Bronchial epithelial cell (primary cell): ENCODE measurements at regions not wholly inside any gene's neighbourhood (a gene's known extent, or its start where the extent isn't known, plus 50 kb on each side); places are given as distances from the start of the nearest gene placed in this dataset.

Source experiments
- DNase-seq: peaks from one replicate; pipeline ENCODE4 v3.0.0-alpha.2; 2010; ENCODE audit warnings: low read depth
- FAIRE-seq: peaks from 2 replicates; lab custom pipeline; 2011; peaks lifted over from hg19 to GRCh38; lab: Jason Lieb, UNC
- H3K27me3 ChIP-seq: 2 replicates; pipeline ENCODE4 v1.5.1; 2011; ENCODE audit warnings: low read length; ENCODE audit not compliant: control insufficient read depth, insufficient read depth
- H3K36me3 ChIP-seq: 2 replicates; pipeline ENCODE4 v1.5.1; 2011; ENCODE audit warnings: low read length; ENCODE audit not compliant: control insufficient read depth, insufficient read depth
- H3K4me3 ChIP-seq: 2 replicates; pipeline ENCODE4 v1.5.1; 2011; ENCODE audit warnings: mild to moderate bottlenecking, low read depth, low read length, control low read depth
- TF ChIP-seq, protein P1 (sequence below): IDR thresholded peaks from 2 replicates; pipeline ENCODE4 v1.5.1; 2011; ENCODE audit warnings: mild to moderate bottlenecking, moderate library complexity, low read length, control low read depth, inconsistent platforms; ENCODE audit not compliant: insufficient read depth, severe bottlenecking

DNA sequence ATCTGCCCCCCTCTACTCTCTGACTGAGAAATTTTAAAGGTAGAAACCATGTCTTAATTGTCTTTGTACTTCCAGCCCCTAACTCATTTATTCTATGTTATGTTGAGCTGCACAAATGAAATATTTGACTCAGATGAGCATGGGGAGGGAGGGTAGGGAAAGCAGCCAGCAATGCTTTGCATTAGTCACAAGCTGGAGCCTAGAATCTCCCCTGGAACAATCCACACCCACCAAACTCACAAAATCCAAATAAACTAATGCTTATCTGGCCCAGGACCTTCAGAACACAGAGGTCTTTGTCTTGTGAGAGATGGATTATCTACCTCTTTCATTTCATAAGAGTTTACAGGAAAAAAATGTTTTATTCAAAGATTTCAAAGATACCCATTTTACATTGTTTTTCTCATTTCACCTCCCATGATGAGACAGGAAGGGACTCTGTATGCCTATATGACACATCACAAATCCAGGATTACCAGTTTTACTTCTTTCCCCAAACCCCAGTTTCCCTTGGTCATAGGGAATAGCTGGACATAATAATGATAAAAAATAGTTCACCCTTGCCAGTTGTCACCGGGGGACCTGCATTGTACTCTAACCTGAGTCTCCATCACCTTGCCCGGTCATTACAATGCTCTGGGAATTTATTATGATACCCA is 466.9 kb downstream of the KIF16B start:
- DNase-seq = peak; percentile 50
- Histone ChIP-seq H3K4me3 (no peak overlapping the region), H3K27me3 (no peaks in the 10 kb centered on the region), H3K36me3 (no peaks in the 10 kb centered on the region)
- FAIRE-seq = no peak
- TF ChIP-seq, protein P1, sequence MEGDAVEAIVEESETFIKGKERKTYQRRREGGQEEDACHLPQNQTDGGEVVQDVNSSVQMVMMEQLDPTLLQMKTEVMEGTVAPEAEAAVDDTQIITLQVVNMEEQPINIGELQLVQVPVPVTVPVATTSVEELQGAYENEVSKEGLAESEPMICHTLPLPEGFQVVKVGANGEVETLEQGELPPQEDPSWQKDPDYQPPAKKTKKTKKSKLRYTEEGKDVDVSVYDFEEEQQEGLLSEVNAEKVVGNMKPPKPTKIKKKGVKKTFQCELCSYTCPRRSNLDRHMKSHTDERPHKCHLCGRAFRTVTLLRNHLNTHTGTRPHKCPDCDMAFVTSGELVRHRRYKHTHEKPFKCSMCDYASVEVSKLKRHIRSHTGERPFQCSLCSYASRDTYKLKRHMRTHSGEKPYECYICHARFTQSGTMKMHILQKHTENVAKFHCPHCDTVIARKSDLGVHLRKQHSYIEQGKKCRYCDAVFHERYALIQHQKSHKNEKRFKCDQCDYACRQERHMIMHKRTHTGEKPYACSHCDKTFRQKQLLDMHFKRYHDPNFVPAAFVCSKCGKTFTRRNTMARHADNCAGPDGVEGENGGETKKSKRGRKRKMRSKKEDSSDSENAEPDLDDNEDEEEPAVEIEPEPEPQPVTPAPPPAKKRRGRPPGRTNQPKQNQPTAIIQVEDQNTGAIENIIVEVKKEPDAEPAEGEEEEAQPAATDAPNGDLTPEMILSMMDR = no peak

DNA sequence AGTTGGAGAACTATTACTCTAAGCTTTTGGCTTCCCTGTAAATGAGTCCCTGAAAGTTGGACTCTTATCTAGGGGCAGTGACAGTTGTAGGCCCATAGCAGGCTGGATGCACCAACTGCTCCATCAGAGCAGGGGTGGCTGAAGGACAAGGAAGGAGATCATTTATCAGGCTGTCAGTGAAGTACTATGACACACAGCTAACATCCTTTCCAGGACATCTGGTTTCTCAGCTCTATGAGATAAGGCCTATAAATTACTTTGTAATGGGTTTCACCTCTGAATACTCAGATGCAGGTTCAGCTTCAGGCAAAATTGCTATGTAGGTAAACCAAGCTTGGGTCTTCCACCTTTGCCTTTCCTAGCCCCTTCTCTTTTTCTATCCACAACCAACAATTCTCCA is 468.5 kb downstream of the KIF16B start:
- Histone ChIP-seq H3K4me3 (no peak overlapping the region), H3K36me3 (no peaks in the 10 kb centered on the region), H3K27me3 (peaks cover 1% of the 10 kb centered on the region)
- DNase-seq = no peak
- TF ChIP-seq, protein P1 = no peak
- no peak for FAIRE-seq
